A549 (cell line): ENCODE measurements at regions not wholly inside any gene's neighbourhood (a gene's known extent, or its start where the extent isn't known, plus 50 kb on each side); places are given as distances from the start of the nearest gene placed in this dataset.

Experiments
- ATAC-seq, 2 experiments: fragments of 200-7000 bp in 1 of 2; fragments of >200 bp in 1 of 2; cut with Nextera tagmentation in 1 of 2; cut with Tn5 transposase in 1 of 2; 3 replicates each; pipeline versions ENCODE4 v1.8.0 to v1.9.1; 2018 to 2020; ENCODE audit warnings: mild to moderate bottlenecking in 1 of 2, moderate library complexity in 1 of 2
- CTCF ChIA-PET: fragments of 300-600 bp; sonication (Branson Sonifier 250); formaldehyde crosslinking; extraction: SDS; loops from one replicate; lab custom pipeline; 2021; ENCODE audit warnings: antibody characterized with exemption, inconsistent platforms; lab: Yijun Ruan, JAX
- POLR2A ChIA-PET: fragments of 350-600 bp; formaldehyde crosslinking; extraction: SDS; loops from one replicate; lab custom pipeline; 2021; ENCODE audit warnings: antibody characterized with exemption, inconsistent platforms; lab: Yijun Ruan, JAX
- DNase-seq, 2 experiments: peaks; one replicate each; pipeline versions ENCODE4 v3.0.0 to v3.0.0-alpha.2; 2011 to 2016; ENCODE audit warnings: low read depth in 1 of 2, low spot score in 1 of 2
- FAIRE-seq: peaks from 2 replicates; lab custom pipeline; 2011; peaks lifted over from hg19 to GRCh38; lab: Jason Lieb, UNC
- H3K27ac ChIP-seq, 2 experiments: fragments of >200 bp; sonication (Bioruptor Twin); formaldehyde crosslinking; 3 replicates each; pipeline ENCODE4 v1.5.1; 2016 to 2017
- H3K4me1 ChIP-seq: fragments of >200 bp; sonication (Bioruptor Twin); formaldehyde crosslinking; 3 replicates; pipeline ENCODE4 v1.6.1; 2016
- H3K4me2 ChIP-seq: fragments of >200 bp; sonication (Bioruptor Twin); formaldehyde crosslinking; 3 replicates; pipeline ENCODE4 v1.6.1; 2016
- H3K4me3 ChIP-seq: fragments of >200 bp; sonication (Bioruptor Twin); formaldehyde crosslinking; 3 replicates; pipeline ENCODE4 v1.5.1; 2016
- H3K9me3 ChIP-seq: fragments of >200 bp; sonication (Bioruptor Twin); formaldehyde crosslinking; 3 replicates; pipeline ENCODE4 v1.6.1; 2016
- ATOH8 ChIP-seq: fragments of 250-450 bp; sonication (Bioruptor Pico); IDR thresholded peaks from 2 replicates; pipeline ENCODE4 v1.5.0; 2020; ENCODE audit warnings: low read depth, mild to moderate bottlenecking, moderate library complexity
- CBX8 ChIP-seq: fragments of 200-600 bp; sonication (generic); IDR thresholded peaks from 2 replicates; pipeline ENCODE4 v1.6.1; 2016
- CHD4 ChIP-seq: fragments of 200-600 bp; sonication (generic); IDR thresholded peaks from 2 replicates; pipeline ENCODE4 v1.6.1; 2016; ENCODE audit warnings: antibody characterized with exemption, mild to moderate bottlenecking, borderline replicate concordance
- CTCF ChIP-seq: fragments of >200 bp; sonication (Bioruptor Twin); formaldehyde crosslinking; IDR thresholded peaks from 3 replicates; pipeline ENCODE4 v1.5.1; 2016
- E2F6 ChIP-seq: IDR thresholded peaks from 2 replicates; pipeline ENCODE4 v1.6.1; 2012; ENCODE audit warnings: low read depth, borderline replicate concordance
- EHF ChIP-seq: fragments of 250-450 bp; sonication (Bioruptor Pico); IDR thresholded peaks from 2 replicates; pipeline ENCODE4 v1.5.0; 2020; ENCODE audit warnings: mild to moderate bottlenecking
- FOSL2 ChIP-seq, 2 experiments: fragments of 450-650 bp in 1 of 2; fragments of >200 bp in 1 of 2; sonication (Bioruptor Twin) in 1 of 2; formaldehyde crosslinking; IDR thresholded peaks; 2 replicates each; pipeline versions ENCODE4 v1.5.0 to v1.6.1; 2016 to 2020; ENCODE audit warnings: mild to moderate bottlenecking in 1 of 2, moderate library complexity in 1 of 2
- FOXS1 ChIP-seq: fragments of 250-450 bp; sonication (Bioruptor Pico); IDR thresholded peaks from 2 replicates; pipeline ENCODE4 v1.5.0; 2020; ENCODE audit warnings: mild to moderate bottlenecking, moderate library complexity
- GATA3 ChIP-seq: IDR thresholded peaks from 2 replicates; pipeline ENCODE4 v1.6.1; 2012; ENCODE audit warnings: borderline replicate concordance
- HDAC2 ChIP-seq: fragments of 200-600 bp; sonication (generic); IDR thresholded peaks from 2 replicates; pipeline ENCODE4 v1.6.1; 2016
- HOXB5 ChIP-seq: fragments of 250-450 bp; sonication (Bioruptor Pico); IDR thresholded peaks from 2 replicates; pipeline ENCODE4 v1.5.0; 2020; ENCODE audit warnings: mild to moderate bottlenecking, moderate library complexity
- KDM1A ChIP-seq: fragments of 200-600 bp; sonication (generic); IDR thresholded peaks from 2 replicates; pipeline ENCODE4 v1.6.1; 2016; ENCODE audit warnings: low read depth, mild to moderate bottlenecking
- NFE2L2 ChIP-seq: fragments of 150-350 bp; conservative IDR thresholded peaks from 2 replicates; pipeline ENCODE4 v1.6.1; 2014; ENCODE audit warnings: low read length
- NPAS2 ChIP-seq: fragments of 250-450 bp; sonication (Bioruptor Pico); IDR thresholded peaks from 2 replicates; pipeline ENCODE4 v1.8.0; 2022; ENCODE audit warnings: mild to moderate bottlenecking, moderate library complexity, borderline replicate concordance
- PBX3 ChIP-seq: IDR thresholded peaks from 2 replicates; pipeline ENCODE4 v1.6.1; 2012
- POLR2AphosphoS2 ChIP-seq: conservative IDR thresholded peaks from 2 replicates; pipeline ENCODE4 v1.6.1; 2012; ENCODE audit warnings: low read length, improper control_type of control experiment, inconsistent platforms
- REST ChIP-seq: fragments of 200-600 bp; sonication (generic); IDR thresholded peaks from 2 replicates; pipeline ENCODE4 v1.6.1; 2016; ENCODE audit warnings: antibody characterized with exemption, mild to moderate bottlenecking, moderate library complexity
- TFCP2L1 ChIP-seq: fragments of 250-450 bp; sonication (Bioruptor Pico); IDR thresholded peaks from 2 replicates; pipeline ENCODE4 v1.5.0; 2021; ENCODE audit warnings: mild to moderate bottlenecking
- ZC3H11A ChIP-seq: fragments of 450-650 bp; IDR thresholded peaks from 2 replicates; pipeline ENCODE4 v1.6.1; 2014; ENCODE audit warnings: antibody characterized with exemption, mild to moderate bottlenecking
- ZNF302 ChIP-seq: fragments of 250-450 bp; sonication (Bioruptor Pico); IDR thresholded peaks from 2 replicates; pipeline ENCODE4 v1.9.0; 2021; ENCODE audit warnings: inconsistent platforms, mild to moderate bottlenecking, moderate library complexity
- WGBS: methylation state at CpG from one replicate; pipeline ENCODE4 v1.1.6; 2017; ENCODE audit errors: missing lambda C conversion rate; 5-methylcytosine and 5-hydroxymethylcytosine counted together

GRCh38 chr11:29017941-29018340, 909.8 kb downstream of the METTL15 start:
- Histone ChIP-seq H3K4me1 (peaks cover 24% of the 10 kb centered on the region), H3K4me3 (no peak overlapping the region), H3K9me3 (peaks cover 20% of the 10 kb centered on the region; the same call in 2 of the 3 replicates), H3K27ac (peak overlapping the region; percentile 77 to 80), H3K4me2 (peak overlapping the region; percentile 61; the same call in 2 of the 3 replicates)
- 92% methylated on average over 2 of the region's 2 CpGs for WGBS
- DNase-seq (no peak), FAIRE-seq (no peak), ATAC-seq (no peak)
- no peak for TF ChIP-seq PBX3
- TF ChIP-seq HOXB5: no peak
- no peak for TF ChIP-seq ZC3H11A
- no peak for TF ChIP-seq REST
- TF ChIP-seq ZNF302: no peak
- no peak for TF ChIP-seq KDM1A
- CTCF ChIA-PET: interaction anchor here (4.0 kb wide), 1 partner anchor 311 kb away, joined by 22 read pairs; no protein-coding TSS in a partner anchor
- POLR2A ChIA-PET: no interaction called here

- no peak for ATAC-seq
- no peak for DNase-seq
- H3K4me2 ChIP-seq: no peak overlapping the region
- POLR2A ChIA-PET: no interaction called here
- CTCF ChIA-PET: no interaction called here
- TF ChIP-seq CBX8 (no peak), CTCF (no peak), E2F6 (no peak), FOSL2 (IDR thresholded peaks at IDR 0.05) (no peak), FOSL2 (CRISPR knock-in tag; IDR thresholded peaks at IDR 0.05) (no peak), NPAS2 (no peak), GATA3 (no peak), HOXB5 (no peak), NFE2L2 (no peak), CHD4 (no peak), TFCP2L1 (CRISPR knock-in tag) (no peak), EHF (CRISPR knock-in tag) (no peak), POLR2AphosphoS2 (no peak), ZNF302 (no peak), HDAC2 (no peak)
- no peaks in the 10 kb centered on the region for H3K9me3 ChIP-seq
- no peak overlapping the region for H3K27ac ChIP-seq
- H3K4me3 ChIP-seq: no peak overlapping the region
- no peaks in the 10 kb centered on the region for H3K4me1 ChIP-seq
- 45% methylated on average over 2 of the region's 2 CpGs for WGBS
- peak; percentile 13 for FAIRE-seq
These were observed 904.3 kb downstream of the METTL15 start for GRCh38 chr11:29012507-29012906.

GRCh38 chr11:29009426-29009825, 901.2 kb downstream of the METTL15 start:
- no peak for ATAC-seq
- Histone ChIP-seq H3K4me2 (no peak overlapping the region), H3K27ac (no peak overlapping the region), H3K9me3 (no peaks in the 10 kb centered on the region), H3K4me3 (no peak overlapping the region), H3K4me1 (no peaks in the 10 kb centered on the region)
- no peak for DNase-seq
- TF ChIP-seq CTCF (no peak), FOXS1 (CRISPR knock-in tag) (no peak), ATOH8 (CRISPR knock-in tag) (no peak)
- POLR2A ChIA-PET: no interaction called here
- FAIRE-seq: no peak
- CTCF ChIA-PET: no interaction called here
